OCI-LY7 (cell line): ENCODE measurements at regions not wholly inside any gene's neighbourhood (a gene's known extent, or its start where the extent isn't known, plus 50 kb on each side); places are given as distances from the start of the nearest gene placed in this dataset.

Source experiments
- BruUV-seq: library from RNA; stranded (reverse); fragments of 400-500 nt; replicated peaks from 2 replicates; lab custom pipeline; 2021; lab: Mats Ljungman, UMichigan
- CTCF ChIA-PET: fragments of 300-600 bp; sonication (Branson Sonifier 250); formaldehyde crosslinking; loops from one replicate; lab custom pipeline; 2022; ENCODE audit warnings: antibody characterized with exemption; ENCODE audit not compliant: unreplicated experiment; lab: Charles Lee
- POLR2A ChIA-PET: fragments of 300-600 bp; sonication (Branson Sonifier 250); formaldehyde crosslinking; loops from one replicate; lab custom pipeline; 2022; ENCODE audit warnings: antibody characterized with exemption; lab: Charles Lee
- DNase-seq: peaks from one replicate; pipeline ENCODE4 v3.0.0-alpha.2; 2015; ENCODE audit warnings: low spot score
- H2AFZ ChIP-seq: fragments of 200-600 bp; sonication (generic), shearing (Covaris generic); 2 replicates; pipeline ENCODE4 v1.6.1; 2014; ENCODE audit warnings: mild to moderate bottlenecking, antibody characterized with exemption, low read length, moderate library complexity
- H3K27ac ChIP-seq: fragments of 200-600 bp; sonication (generic); 2 replicates; pipeline ENCODE4 v1.5.1; 2014; ENCODE audit warnings: mixed run types, low read depth, mild to moderate bottlenecking, moderate library complexity, low read length, inconsistent platforms; ENCODE audit not compliant: poor library complexity, severe bottlenecking
- H3K36me3 ChIP-seq: fragments of 200-600 bp; sonication (generic); 2 replicates; pipeline ENCODE4 v1.6.1; 2014; ENCODE audit warnings: mild to moderate bottlenecking, antibody characterized with exemption, low read length, moderate library complexity, mixed read lengths; ENCODE audit not compliant: insufficient read depth
- H3K4me1 ChIP-seq: fragments of 200-600 bp; sonication (generic); 2 replicates; pipeline ENCODE4 v1.5.1; 2014; ENCODE audit warnings: mild to moderate bottlenecking, low read length; ENCODE audit not compliant: insufficient read depth, poor library complexity, severe bottlenecking
- H3K4me2 ChIP-seq: fragments of 200-600 bp; sonication (generic); 2 replicates; pipeline ENCODE4 v1.6.1; 2014; ENCODE audit warnings: mild to moderate bottlenecking, low read length
- H3K4me3 ChIP-seq: fragments of 200-600 bp; sonication (generic); 2 replicates; pipeline ENCODE4 v1.5.1; 2014; ENCODE audit warnings: mild to moderate bottlenecking, low read depth, low read length; ENCODE audit not compliant: poor library complexity, severe bottlenecking
- H3K79me2 ChIP-seq: fragments of 200-600 bp; sonication (generic); 2 replicates; pipeline ENCODE4 v1.6.1; 2016; ENCODE audit warnings: low read depth, mild to moderate bottlenecking, low read length, moderate library complexity, mixed read lengths; ENCODE audit not compliant: insufficient read depth
- H3K9me2 ChIP-seq: fragments of 200-600 bp; sonication (generic); 2 replicates; pipeline ENCODE4 v1.6.1; 2016; ENCODE audit warnings: mild to moderate bottlenecking, low read length, mixed read lengths; ENCODE audit not compliant: insufficient read depth
- H3K9me3 ChIP-seq: fragments of 200-600 bp; sonication (generic); 2 replicates; pipeline ENCODE4 v1.6.1; 2014; ENCODE audit warnings: mild to moderate bottlenecking, mixed run types, low read length, mixed read lengths
- H4K20me1 ChIP-seq: fragments of 200-600 bp; sonication (generic); 2 replicates; pipeline ENCODE4 v1.6.1; 2014; ENCODE audit warnings: mild to moderate bottlenecking, antibody characterized with exemption, low read length, moderate library complexity, mixed read lengths; ENCODE audit not compliant: insufficient read depth
- CTCF ChIP-seq: fragments of 200-600 bp; sonication (generic); conservative IDR thresholded peaks from 2 replicates; pipeline ENCODE4 v1.5.1; 2014; ENCODE audit warnings: mild to moderate bottlenecking, antibody characterized with exemption, low read length, moderate library complexity, mixed read lengths
- EZH2phosphoT487 ChIP-seq: fragments of 200-600 bp; sonication (generic); IDR thresholded peaks from 2 replicates; pipeline ENCODE4 v1.6.1; 2018; ENCODE audit warnings: low read depth, borderline replicate concordance, mild to moderate bottlenecking, mixed run types, antibody characterized with exemption, low read length, moderate library complexity, mixed read lengths
- intact Hi-C: fragments of 100-400 bp; cut with micrococcal nuclease; formaldehyde crosslinking; loops from one replicate; pipeline ENCODE4 v1.10.0; 2022; ENCODE audit not compliant: unreplicated experiment

GRCh38 chr1:73180397-73181189, 898.3 kb upstream of the NEGR1 start:
- H2AFZ ChIP-seq, result no peak overlapping the region
- no peak overlapping the region for H3K4me2 ChIP-seq
- POLR2A ChIA-PET, result no interaction called here
- no peaks in the 10 kb centered on the region for H3K36me3 ChIP-seq
- H3K27ac ChIP-seq, result no peak overlapping the region
- no peaks in the 10 kb centered on the region for H3K79me2 ChIP-seq
- TF ChIP-seq CTCF (no peak), EZH2phosphoT487 (no peak)
- intact Hi-C loops, result no loop called here
- H3K9me3 ChIP-seq, result no peaks in the 10 kb centered on the region
- H3K4me1 ChIP-seq, result no peaks in the 10 kb centered on the region
- no TSS peak for BruUV-seq
- CTCF ChIA-PET, result no interaction called here
- H3K4me3 ChIP-seq, result no peak overlapping the region
- no peaks in the 10 kb centered on the region; the same call in 1 of the 2 replicates for H3K9me2 ChIP-seq
- no peak for DNase-seq
- no peaks in the 10 kb centered on the region for H4K20me1 ChIP-seq

- CTCF ChIA-PET, result no interaction called here
- intact Hi-C loops, result no loop called here
- Histone ChIP-seq H3K4me1 (no peaks in the 10 kb centered on the region), H3K9me2 (no peaks in the 10 kb centered on the region), H2AFZ (no peak overlapping the region), H3K4me3 (no peak overlapping the region), H3K27ac (no peak overlapping the region), H3K36me3 (no peaks in the 10 kb centered on the region), H3K79me2 (no peaks in the 10 kb centered on the region), H4K20me1 (no peaks in the 10 kb centered on the region), H3K9me3 (no peaks in the 10 kb centered on the region), H3K4me2 (no peak overlapping the region)
- POLR2A ChIA-PET, result no interaction called here
- TF ChIP-seq CTCF (no peak), EZH2phosphoT487 (no peak)
- DNase-seq, result no peak
- BruUV-seq, result no TSS peak
These were observed 894.6 kb upstream of the NEGR1 start for GRCh38 chr1:73176902-73177301.

GRCh38 chr1:73167009-73167657, 884.8 kb upstream of the NEGR1 start:
- Histone ChIP-seq H2AFZ (no peak overlapping the region), H3K9me3 (no peaks in the 10 kb centered on the region), H3K4me2 (no peak overlapping the region), H4K20me1 (no peaks in the 10 kb centered on the region), H3K4me1 (no peaks in the 10 kb centered on the region), H3K36me3 (no peaks in the 10 kb centered on the region), H3K9me2 (no peaks in the 10 kb centered on the region), H3K27ac (no peak overlapping the region), H3K4me3 (no peak overlapping the region), H3K79me2 (no peaks in the 10 kb centered on the region)
- no TSS peak for BruUV-seq
- intact Hi-C loops, result no loop called here
- no peak for TF ChIP-seq EZH2phosphoT487
- no peak for TF ChIP-seq CTCF
- ChIA-PET POLR2A (interaction anchor here (0.8 kb wide), 1 partner anchor 9 kb away, joined by 3 read pairs; no protein-coding TSS in a partner anchor), CTCF (no interaction called here)
- DNase-seq, result no peak
